Upper lobe of left lung (tissue), 6 donors: ENCODE measurements at regions not wholly inside any gene's neighbourhood (a gene's known extent, or its start where the extent isn't known, plus 50 kb on each side); places are given as distances from the start of the nearest gene placed in this dataset.

Source experiments
- ATAC-seq, 2 donors: fragments of 200-7000 bp; cut with Tn5 transposase; one replicate each; pipeline ENCODE4 v1.9.1; 2022; ENCODE audit warnings: mild to moderate bottlenecking in 2 of 2, moderate library complexity in 2 of 2; ENCODE audit not compliant: low FRiP score in 2 of 2
- DNase-seq, 2 donors: peaks; one replicate each; pipeline ENCODE4 v3.0.0-alpha.2; 2019 to 2020
- H3K27ac ChIP-seq, 4 donors: fragments of 200-600 bp; sonication (generic); one replicate each; pipeline ENCODE4 v1.5.1; 2016 to 2019
- H3K27me3 ChIP-seq, 4 donors: fragments of 200-600 bp; sonication (generic); one replicate each; pipeline ENCODE4 v1.5.1; 2017 to 2019
- H3K36me3 ChIP-seq, 4 donors: fragments of 200-600 bp; sonication (generic); one replicate each; pipeline ENCODE4 v1.5.1; 2016 to 2019
- H3K4me1 ChIP-seq, 4 donors: fragments of 200-600 bp; sonication (generic); one replicate each; pipeline ENCODE4 v1.5.1; 2018 to 2019
- H3K4me3 ChIP-seq, 4 donors: fragments of 200-600 bp; sonication (generic); one replicate each; pipeline ENCODE4 v1.5.1; 2017 to 2019; ENCODE audit warnings: mild to moderate bottlenecking in 2 of 4, moderate library complexity in 1 of 4
- H3K9me3 ChIP-seq, 4 donors: fragments of 200-600 bp; sonication (generic); one replicate each; pipeline ENCODE4 v1.5.1; 2018 to 2019
- EP300 ChIP-seq, 4 donors: sonication (generic); formaldehyde crosslinking; IDR thresholded peaks; one replicate each; pipeline ENCODE4 v1.5.1; 2017; ENCODE audit warnings: antibody characterized with exemption in 4 of 4, control low read depth in 2 of 4
- POLR2A ChIP-seq, 4 donors: fragments of 450-650 bp; IDR thresholded peaks; one replicate each; pipeline ENCODE4 v1.5.1; 2016 to 2017; ENCODE audit warnings: antibody characterized with exemption in 4 of 4, mild to moderate bottlenecking in 2 of 4
- POLR2AphosphoS5 ChIP-seq, 2 donors: sonication (generic); formaldehyde crosslinking; IDR thresholded peaks; one replicate each; pipeline ENCODE4 v1.5.1; 2017; ENCODE audit warnings: antibody characterized with exemption in 2 of 2
- WGBS, 2 donors: methylation state at CpG; one replicate each; pipeline ENCODE4 v1.1.5; 2017 to 2018; 5-methylcytosine and 5-hydroxymethylcytosine counted together
- TF ChIP-seq, protein P1 (sequence below), 6 experiments: fragments of 450-650 bp in 4 of 6; fragments of 200-600 bp in 2 of 6; sonication (generic) in 2 of 6; IDR thresholded peaks; one replicate each; pipeline ENCODE4 v1.5.1; 2016 to 2019; ENCODE audit warnings: antibody characterized with exemption in 6 of 6
- donor health status: DM: no; HTN: no; CAD: no; lungs with moderate emphysema.
- donor health status: DM: no; HTN: yes; CAD: no; lungs with severe emphysema.

GRCh38 chr7:159195946-159196345, 51.3 kb upstream of the VIPR2 start:
- no peak overlapping the region for H3K4me3 ChIP-seq
- TF ChIP-seq POLR2AphosphoS5 (IDR thresholded peaks at IDR 0.05) = no peak
- TF ChIP-seq POLR2A (IDR thresholded peaks at IDR 0.05) = no peak
- TF ChIP-seq EP300 (IDR thresholded peaks at IDR 0.05) = no peak
- TF ChIP-seq, protein P1, sequence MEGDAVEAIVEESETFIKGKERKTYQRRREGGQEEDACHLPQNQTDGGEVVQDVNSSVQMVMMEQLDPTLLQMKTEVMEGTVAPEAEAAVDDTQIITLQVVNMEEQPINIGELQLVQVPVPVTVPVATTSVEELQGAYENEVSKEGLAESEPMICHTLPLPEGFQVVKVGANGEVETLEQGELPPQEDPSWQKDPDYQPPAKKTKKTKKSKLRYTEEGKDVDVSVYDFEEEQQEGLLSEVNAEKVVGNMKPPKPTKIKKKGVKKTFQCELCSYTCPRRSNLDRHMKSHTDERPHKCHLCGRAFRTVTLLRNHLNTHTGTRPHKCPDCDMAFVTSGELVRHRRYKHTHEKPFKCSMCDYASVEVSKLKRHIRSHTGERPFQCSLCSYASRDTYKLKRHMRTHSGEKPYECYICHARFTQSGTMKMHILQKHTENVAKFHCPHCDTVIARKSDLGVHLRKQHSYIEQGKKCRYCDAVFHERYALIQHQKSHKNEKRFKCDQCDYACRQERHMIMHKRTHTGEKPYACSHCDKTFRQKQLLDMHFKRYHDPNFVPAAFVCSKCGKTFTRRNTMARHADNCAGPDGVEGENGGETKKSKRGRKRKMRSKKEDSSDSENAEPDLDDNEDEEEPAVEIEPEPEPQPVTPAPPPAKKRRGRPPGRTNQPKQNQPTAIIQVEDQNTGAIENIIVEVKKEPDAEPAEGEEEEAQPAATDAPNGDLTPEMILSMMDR (IDR thresholded peaks at IDR 0.05) = no peak
- 31 to 35% methylated on average over 5 of the region's 5 CpGs for WGBS, 2 donors
- ATAC-seq (no peak), DNase-seq (no peak)
- H3K27me3 ChIP-seq = no peaks in the 10 kb centered on the region
- H3K36me3 ChIP-seq = no peaks in the 10 kb centered on the region
- no peak overlapping the region for H3K27ac ChIP-seq
- H3K4me1 ChIP-seq = peaks cover 0 to 8% (median 0%) of the 10 kb centered on the region in 4 donors
- no peaks in the 10 kb centered on the region for H3K9me3 ChIP-seq
